GM12892 (cell line): ENCODE measurements at regions not wholly inside any gene's neighbourhood (a gene's known extent, or its start where the extent isn't known, plus 50 kb on each side); places are given as distances from the start of the nearest gene placed in this dataset.

Experiments used
- POLR2A ChIP-seq: IDR thresholded peaks from 2 replicates; pipeline ENCODE4 v1.6.1; 2011; ENCODE audit warnings: low read depth, low read length, control low read depth
- POLR2AphosphoS5 ChIP-seq: IDR thresholded peaks from 2 replicates; pipeline ENCODE4 v1.6.1; 2011; ENCODE audit warnings: low read depth, low read length, control low read depth
- TAF1 ChIP-seq: IDR thresholded peaks from 2 replicates; pipeline ENCODE4 v1.6.1; 2011; ENCODE audit warnings: low read depth, mild to moderate bottlenecking, control low read depth, low read length, borderline replicate concordance

- TF ChIP-seq POLR2A (no peak), TAF1 (no peak), POLR2AphosphoS5 (no peak)
Measured at GRCh38 chr19:29303069-29303718, 90.2 kb upstream of the UQCRFS1 start.
